GM12864 (cell line): ENCODE measurements at regions not wholly inside any gene's neighbourhood (a gene's known extent, or its start where the extent isn't known, plus 50 kb on each side); places are given as distances from the start of the nearest gene placed in this dataset.

ENCODE experiments used
- DNase-seq: peaks from one replicate; pipeline ENCODE4 v3.0.0-alpha.2; 2011; ENCODE audit warnings: low read depth
- H3K4me3 ChIP-seq: 2 replicates; pipeline ENCODE4 v1.5.1; 2011; ENCODE audit warnings: mild to moderate bottlenecking, low read depth, low read length, control low read depth
- TF ChIP-seq, protein P1 (sequence below): IDR thresholded peaks from 2 replicates; pipeline ENCODE4 v1.5.1; 2011; ENCODE audit warnings: low read depth, mild to moderate bottlenecking, moderate library complexity, low read length, control low read depth, inconsistent platforms; ENCODE audit errors: missing control alignments

DNA sequence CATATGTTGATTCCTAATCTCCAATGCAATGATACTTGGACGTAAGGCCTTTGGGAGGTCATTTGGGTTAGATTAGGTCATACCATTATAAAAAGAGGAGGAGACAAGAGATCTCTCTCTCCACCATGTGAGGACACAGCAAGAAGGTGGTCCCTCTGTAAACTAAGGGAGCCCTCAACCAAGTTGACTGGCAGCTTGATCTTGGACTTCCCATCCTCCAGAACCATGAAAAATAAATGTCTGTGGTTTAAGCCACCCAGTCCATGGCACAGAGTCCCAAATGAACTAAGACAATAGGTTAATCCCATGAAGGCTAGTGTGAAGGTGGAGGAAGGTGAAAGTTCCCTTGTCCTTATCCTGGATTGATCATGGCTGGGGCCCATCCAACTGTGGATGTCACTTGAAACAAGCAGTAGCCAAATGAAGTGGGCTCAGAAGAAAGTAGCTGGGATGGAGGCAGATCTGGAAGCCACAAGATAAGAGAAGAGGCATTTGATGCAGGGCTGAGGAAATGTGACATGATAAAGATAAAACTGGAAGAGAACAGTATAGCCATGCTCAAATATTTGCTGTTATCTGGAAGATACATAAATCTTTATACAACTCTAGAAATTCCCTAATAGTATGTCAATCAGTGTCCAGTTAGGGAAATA lies 99.9 kb downstream of the BANF2 start:
- TF ChIP-seq, protein P1, sequence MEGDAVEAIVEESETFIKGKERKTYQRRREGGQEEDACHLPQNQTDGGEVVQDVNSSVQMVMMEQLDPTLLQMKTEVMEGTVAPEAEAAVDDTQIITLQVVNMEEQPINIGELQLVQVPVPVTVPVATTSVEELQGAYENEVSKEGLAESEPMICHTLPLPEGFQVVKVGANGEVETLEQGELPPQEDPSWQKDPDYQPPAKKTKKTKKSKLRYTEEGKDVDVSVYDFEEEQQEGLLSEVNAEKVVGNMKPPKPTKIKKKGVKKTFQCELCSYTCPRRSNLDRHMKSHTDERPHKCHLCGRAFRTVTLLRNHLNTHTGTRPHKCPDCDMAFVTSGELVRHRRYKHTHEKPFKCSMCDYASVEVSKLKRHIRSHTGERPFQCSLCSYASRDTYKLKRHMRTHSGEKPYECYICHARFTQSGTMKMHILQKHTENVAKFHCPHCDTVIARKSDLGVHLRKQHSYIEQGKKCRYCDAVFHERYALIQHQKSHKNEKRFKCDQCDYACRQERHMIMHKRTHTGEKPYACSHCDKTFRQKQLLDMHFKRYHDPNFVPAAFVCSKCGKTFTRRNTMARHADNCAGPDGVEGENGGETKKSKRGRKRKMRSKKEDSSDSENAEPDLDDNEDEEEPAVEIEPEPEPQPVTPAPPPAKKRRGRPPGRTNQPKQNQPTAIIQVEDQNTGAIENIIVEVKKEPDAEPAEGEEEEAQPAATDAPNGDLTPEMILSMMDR: no peak
- DNase-seq: no peak
- H3K4me3 ChIP-seq: no peak overlapping the region

DNA sequence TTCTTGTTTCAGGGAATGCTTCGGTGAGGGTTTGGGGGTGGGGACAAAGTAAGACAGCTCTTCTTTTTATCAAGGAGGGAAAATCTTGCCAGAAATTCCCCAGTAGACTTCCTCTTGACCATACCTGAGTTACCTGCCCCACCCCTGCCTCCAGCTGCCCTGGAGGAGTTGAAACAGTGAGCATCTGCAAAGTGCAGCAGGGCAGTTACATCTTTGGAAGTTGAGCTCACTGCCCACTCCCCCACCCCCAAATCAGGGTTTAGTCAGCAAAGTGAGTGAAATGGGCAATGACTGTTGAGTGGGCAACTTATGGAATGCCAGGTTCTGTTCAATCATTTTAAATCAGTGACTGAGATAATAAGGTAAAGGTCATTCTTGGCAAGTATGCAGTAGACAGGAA lies 98.8 kb downstream of the BANF2 start:
- DNase-seq: no peak

DNA sequence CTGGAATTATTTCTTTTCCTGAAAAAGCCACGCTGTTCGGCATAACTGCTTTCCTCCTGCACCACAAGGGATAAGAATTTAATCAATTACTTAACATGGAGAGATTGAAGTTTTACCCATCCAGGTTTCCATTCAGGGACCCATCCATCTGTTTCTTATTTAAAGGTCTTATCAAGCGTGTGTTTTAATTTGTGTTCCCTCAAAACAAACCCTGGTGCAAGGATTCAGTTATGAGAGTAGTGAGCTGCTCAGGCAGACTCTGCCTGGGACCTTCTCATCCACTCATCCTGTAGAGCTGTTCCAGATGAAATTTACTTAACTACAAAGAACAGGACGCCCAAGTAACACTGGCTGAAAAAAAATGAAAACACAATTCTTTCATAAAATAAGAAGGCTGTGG lies 97.8 kb downstream of the BANF2 start:
- no peak overlapping the region for H3K4me3 ChIP-seq
- no peak for DNase-seq
- TF ChIP-seq, protein P1: no peak

More for the DNA sequence above, 98.8 kb downstream of the BANF2 start:
- no peak overlapping the region for H3K4me3 ChIP-seq
- TF ChIP-seq, protein P1: no peak

DNA sequence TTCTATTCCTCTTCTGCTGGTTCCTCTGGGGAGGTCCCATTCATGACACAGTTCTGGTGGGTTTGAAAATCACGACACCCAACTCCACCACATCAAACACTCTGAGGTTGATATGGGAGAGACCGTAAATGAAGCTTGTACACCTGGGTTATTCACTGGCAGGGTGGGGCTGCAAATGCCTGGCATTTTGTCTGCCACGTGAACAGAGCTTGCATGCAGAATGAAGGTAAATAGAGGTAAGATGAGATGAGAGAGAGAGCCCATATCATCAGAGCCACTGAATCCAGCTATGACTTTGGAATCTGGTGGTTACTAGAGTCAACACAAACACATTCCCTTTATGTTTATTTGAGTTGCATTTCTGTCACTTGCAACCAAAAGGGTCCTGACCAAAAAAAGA lies 97.4 kb downstream of the BANF2 start:
- DNase-seq: no peak
- TF ChIP-seq, protein P1: no peak
- H3K4me3 ChIP-seq: no peak overlapping the region

DNA sequence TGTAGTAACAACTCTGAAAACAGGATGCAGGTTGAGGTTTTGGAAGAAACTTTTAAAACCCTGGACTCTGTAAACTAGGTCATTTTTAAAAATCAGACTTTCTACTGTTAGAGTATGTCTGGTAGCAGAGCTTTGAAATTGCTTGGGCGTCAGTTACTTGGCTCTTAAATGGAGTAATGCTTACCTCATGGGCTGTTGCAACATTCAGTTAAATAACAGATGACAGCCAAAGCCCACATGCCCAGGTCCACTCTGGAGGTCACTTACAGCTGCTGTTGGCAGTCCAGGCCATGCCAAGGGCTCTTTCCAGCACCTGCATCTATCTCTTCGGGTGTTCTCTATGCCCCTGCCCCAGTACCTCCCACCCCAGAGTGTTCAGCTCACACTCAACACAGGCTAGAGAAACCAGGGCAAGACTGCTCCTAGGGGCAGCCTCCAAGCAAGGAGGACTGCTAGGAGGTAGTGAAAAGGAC lies 96.4 kb downstream of the BANF2 start:
- no peak for DNase-seq
- TF ChIP-seq, protein P1: no peak
- H3K4me3 ChIP-seq: no peak overlapping the region

DNA sequence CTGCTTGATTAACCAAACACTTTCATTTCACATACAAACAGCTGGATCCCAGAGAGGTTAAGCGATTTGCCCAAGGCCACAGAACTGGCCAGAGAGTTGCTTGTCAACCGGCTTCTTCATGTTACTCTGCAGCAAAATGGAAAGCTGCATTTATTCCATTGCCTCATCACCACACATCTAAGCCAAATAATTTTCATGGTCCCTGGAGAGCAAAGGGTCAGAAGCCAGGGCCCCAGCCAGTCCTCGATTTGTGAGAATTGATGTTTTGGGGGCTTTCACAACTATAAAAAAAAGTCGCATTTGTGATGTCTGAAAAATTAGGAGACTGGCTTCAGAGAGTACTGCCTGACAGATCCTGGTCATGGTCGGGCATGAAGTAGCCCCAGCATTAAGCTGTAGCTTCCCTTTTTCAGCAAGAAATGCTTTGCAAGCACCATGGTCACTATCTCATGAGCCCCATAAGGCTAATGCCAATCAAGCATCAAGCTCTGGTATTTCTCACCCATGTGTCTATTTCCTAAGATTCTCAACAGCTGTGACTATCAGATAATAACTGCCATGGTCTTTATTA lies 95.8 kb downstream of the BANF2 start:
- DNase-seq: no peak
- no peak overlapping the region for H3K4me3 ChIP-seq
- TF ChIP-seq, protein P1: no peak

DNA sequence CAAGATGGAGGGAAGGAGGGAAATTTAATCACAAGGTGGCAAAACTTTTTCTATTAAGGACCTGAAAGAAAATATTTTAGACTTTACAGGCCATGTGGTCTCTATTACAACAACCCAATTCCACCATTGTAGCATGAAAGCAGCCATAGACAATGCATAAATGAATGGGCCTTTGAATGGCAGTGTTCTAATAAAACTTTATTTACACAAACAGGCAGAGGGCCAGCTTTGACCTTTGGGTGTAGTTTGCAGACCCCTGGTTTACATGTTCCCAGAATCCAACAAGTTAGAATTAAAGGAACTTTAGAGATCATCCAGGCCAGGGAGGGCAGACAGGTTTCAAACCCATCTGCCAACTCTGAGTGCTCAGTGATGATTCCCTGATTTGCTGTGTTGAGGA lies 95.2 kb downstream of the BANF2 start:
- DNase-seq: no peak
- TF ChIP-seq, protein P1: no peak
- no peak overlapping the region for H3K4me3 ChIP-seq
